Mucosa of descending colon (tissue), 3 donors: ENCODE measurements at regions not wholly inside any gene's neighbourhood (a gene's known extent, or its start where the extent isn't known, plus 50 kb on each side); places are given as distances from the start of the nearest gene placed in this dataset.

Experiments
- ATAC-seq: fragments of 200-7000 bp; cut with Tn5 transposase; one replicate; pipeline ENCODE4 v1.9.1; 2020; ENCODE audit warnings: mild to moderate bottlenecking, moderate library complexity
- DNase-seq, 3 donors: peaks; one replicate each; pipeline ENCODE4 v3.0.0-alpha.2; 2020
- H3K36me3 ChIP-seq: fragments of 200-600 bp; one replicate; pipeline ENCODE4 v1.8.0; 2021; ENCODE audit warnings: low read depth, mild to moderate bottlenecking
- H3K4me1 ChIP-seq: fragments of 200-600 bp; one replicate; pipeline ENCODE4 v1.8.0; 2021; ENCODE audit warnings: low read depth, mild to moderate bottlenecking
- H3K4me3 ChIP-seq: fragments of 200-600 bp; one replicate; pipeline ENCODE4 v1.8.0; 2021; ENCODE audit warnings: mild to moderate bottlenecking
- H3K9me3 ChIP-seq: fragments of 200-600 bp; one replicate; pipeline ENCODE4 v1.8.0; 2021; ENCODE audit warnings: mild to moderate bottlenecking
- intact Hi-C, 2 donors: fragments of 100-400 bp; cut with DNase I in 1 of 2; cut with micrococcal nuclease in 1 of 2; formaldehyde crosslinking; loops; one replicate each; pipeline versions ENCODE4 v1.11.0 to v1.11.1; 2022; cut with DNase I, micrococcal nuclease
- TF ChIP-seq, protein P1 (sequence below): fragments of 200-600 bp; IDR thresholded peaks from one replicate; pipeline ENCODE4 v1.8.0; 2022; ENCODE audit warnings: antibody characterized with exemption, mild to moderate bottlenecking
- donor health status: DM: no; HTN: no; CAD: no; lungs with moderate emphysema.
- donor health status: DM: no; HTN: no; CAD: no.
- donor health status: DM: no; HTN: yes; CAD: no.

- Histone ChIP-seq H3K9me3 (peaks cover 4% of the 10 kb centered on the region), H3K4me3 (no peak overlapping the region), H3K36me3 (no peaks in the 10 kb centered on the region), H3K4me1 (no peaks in the 10 kb centered on the region)
- TF ChIP-seq, protein P1, sequence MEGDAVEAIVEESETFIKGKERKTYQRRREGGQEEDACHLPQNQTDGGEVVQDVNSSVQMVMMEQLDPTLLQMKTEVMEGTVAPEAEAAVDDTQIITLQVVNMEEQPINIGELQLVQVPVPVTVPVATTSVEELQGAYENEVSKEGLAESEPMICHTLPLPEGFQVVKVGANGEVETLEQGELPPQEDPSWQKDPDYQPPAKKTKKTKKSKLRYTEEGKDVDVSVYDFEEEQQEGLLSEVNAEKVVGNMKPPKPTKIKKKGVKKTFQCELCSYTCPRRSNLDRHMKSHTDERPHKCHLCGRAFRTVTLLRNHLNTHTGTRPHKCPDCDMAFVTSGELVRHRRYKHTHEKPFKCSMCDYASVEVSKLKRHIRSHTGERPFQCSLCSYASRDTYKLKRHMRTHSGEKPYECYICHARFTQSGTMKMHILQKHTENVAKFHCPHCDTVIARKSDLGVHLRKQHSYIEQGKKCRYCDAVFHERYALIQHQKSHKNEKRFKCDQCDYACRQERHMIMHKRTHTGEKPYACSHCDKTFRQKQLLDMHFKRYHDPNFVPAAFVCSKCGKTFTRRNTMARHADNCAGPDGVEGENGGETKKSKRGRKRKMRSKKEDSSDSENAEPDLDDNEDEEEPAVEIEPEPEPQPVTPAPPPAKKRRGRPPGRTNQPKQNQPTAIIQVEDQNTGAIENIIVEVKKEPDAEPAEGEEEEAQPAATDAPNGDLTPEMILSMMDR: no peak
- intact Hi-C loops: no loop called here
- DNase-seq: no peak
- ATAC-seq: no peak
Observed at GRCh38 chr12:127438512-127439244, 828.3 kb upstream of the TMEM132C start.

DNA sequence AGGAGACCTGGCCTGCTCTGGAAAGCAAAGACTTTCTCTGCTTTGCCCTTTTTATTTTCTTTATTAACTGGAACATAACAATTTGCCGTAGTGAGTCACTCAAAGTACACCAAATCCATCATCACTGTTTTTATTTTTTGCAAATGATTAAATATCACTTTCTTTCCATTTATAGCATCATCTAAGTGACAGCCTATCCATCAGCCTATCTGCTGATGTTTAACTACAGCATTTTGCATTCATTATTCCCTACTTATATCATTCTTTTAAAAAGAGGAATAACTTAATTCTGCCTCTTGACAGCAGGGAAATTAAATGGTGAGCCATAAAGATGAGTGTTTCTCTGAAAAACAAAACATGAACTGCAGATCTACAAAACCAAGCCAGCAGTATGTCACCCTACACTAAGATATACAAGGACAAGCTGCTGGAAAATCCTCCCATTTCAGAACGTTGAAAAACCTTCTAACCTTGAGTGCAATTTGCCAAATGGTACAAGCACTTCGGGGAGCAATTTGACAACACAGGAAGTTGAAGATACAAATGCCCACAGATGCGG, 821.3 kb upstream of the TMEM132C start:
- ATAC-seq (no peak), DNase-seq (no peak)
- intact Hi-C loops: no loop called here
- H3K4me3 ChIP-seq: no peak overlapping the region
- no peaks in the 10 kb centered on the region for H3K4me1 ChIP-seq
- no peaks in the 10 kb centered on the region for H3K36me3 ChIP-seq
- H3K9me3 ChIP-seq: no peaks in the 10 kb centered on the region
- TF ChIP-seq, protein P1: no peak

- TF ChIP-seq, protein P1: no peak
- ATAC-seq: no peak
- intact Hi-C loops: no loop called here
- no peak overlapping the region for H3K4me3 ChIP-seq
- H3K36me3 ChIP-seq: no peaks in the 10 kb centered on the region
- no peaks in the 10 kb centered on the region for H3K9me3 ChIP-seq
- H3K4me1 ChIP-seq: no peaks in the 10 kb centered on the region
- no peak for DNase-seq
Observed at GRCh38 chr12:127448906-127449305, 818.1 kb upstream of the TMEM132C start.

- Histone ChIP-seq H3K9me3 (no peaks in the 10 kb centered on the region), H3K4me1 (no peaks in the 10 kb centered on the region), H3K4me3 (no peak overlapping the region), H3K36me3 (no peaks in the 10 kb centered on the region)
- DNase-seq (no peak), ATAC-seq (no peak)
- intact Hi-C loops: no loop called here
- TF ChIP-seq, protein P1: no peak
Observed at GRCh38 chr12:127450826-127451225, 816.1 kb upstream of the TMEM132C start.

- no peaks in the 10 kb centered on the region for H3K4me1 ChIP-seq
- DNase-seq (no peak), ATAC-seq (peak; percentile 14)
- no peak overlapping the region for H3K4me3 ChIP-seq
- H3K36me3 ChIP-seq: no peaks in the 10 kb centered on the region
- intact Hi-C loops: no loop called here
- no peaks in the 10 kb centered on the region for H3K9me3 ChIP-seq
- TF ChIP-seq, protein P1: no peak
Observed at GRCh38 chr12:127455347-127456265, 811.4 kb upstream of the TMEM132C start.
